Activated T-helper 17 cell treated with anti-CD3 and anti-CD28 coated beads, Interleukin-2, amount 50 U/mL, for 72 hours (primary cell): ENCODE measurements at regions not wholly inside any gene's neighbourhood (a gene's known extent, or its start where the extent isn't known, plus 50 kb on each side); places are given as distances from the start of the nearest gene placed in this dataset.
A peak's percentile ranks its signal among the peaks of the same experiment; 100 is the strongest.

Source experiments
- ATAC-seq: fragments of 150-1000 bp; cut with Tn5 transposase; replicated peaks from 2 replicates; pipeline ENCODE4 v1.10.0; 2021; ENCODE audit warnings: mild to moderate bottlenecking, moderate library complexity
- H3K27ac Mint-ChIP-seq: one replicate; pipeline ENCODE4 v1.8.0; 2022; ENCODE audit warnings: mixed read lengths
- H3K27me3 Mint-ChIP-seq: one replicate; pipeline ENCODE4 v1.8.0; 2022; ENCODE audit warnings: mixed read lengths
- H3K36me3 Mint-ChIP-seq: one replicate; pipeline ENCODE4 v1.8.0; 2022; ENCODE audit warnings: low read depth, mild to moderate bottlenecking, mixed read lengths
- H3K4me1 Mint-ChIP-seq: one replicate; pipeline ENCODE4 v1.8.0; 2022; ENCODE audit warnings: mixed read lengths
- H3K4me3 Mint-ChIP-seq: one replicate; pipeline ENCODE4 v1.8.0; 2022; ENCODE audit warnings: mild to moderate bottlenecking, mixed read lengths
- H3K9me3 Mint-ChIP-seq: one replicate; pipeline ENCODE4 v1.8.0; 2022; ENCODE audit warnings: mixed read lengths

- Mint-ChIP-seq H3K4me3 (peak overlapping the region; percentile 39), H3K27me3 (no peaks in the 10 kb centered on the region), H3K36me3 (peaks cover 7% of the 10 kb centered on the region), H3K27ac (no peak overlapping the region), H3K9me3 (no peaks in the 10 kb centered on the region), H3K4me1 (peaks cover 69% of the 10 kb centered on the region)
- ATAC-seq: no peak
Observed at GRCh38 chr14:71328183-71328582, 420.9 kb downstream of the PCNX1 start.

- Mint-ChIP-seq H3K4me3 (peak overlapping the region; percentile 39), H3K27me3 (no peaks in the 10 kb centered on the region), H3K36me3 (peaks cover 5% of the 10 kb centered on the region), H3K9me3 (no peaks in the 10 kb centered on the region), H3K4me1 (peaks cover 72% of the 10 kb centered on the region), H3K27ac (no peak overlapping the region)
- ATAC-seq: no peak
Observed at GRCh38 chr14:71328954-71329353, 421.7 kb downstream of the PCNX1 start.

GRCh38 chr14:71331403-71331802 lies 424.1 kb downstream of the PCNX1 start:
- Mint-ChIP-seq H3K4me1 (peaks cover 53% of the 10 kb centered on the region), H3K27me3 (no peaks in the 10 kb centered on the region), H3K36me3 (peaks cover 5% of the 10 kb centered on the region), H3K4me3 (peak overlapping the region; percentile 35), H3K27ac (peak overlapping the region; percentile 70), H3K9me3 (no peaks in the 10 kb centered on the region)
- no peak for ATAC-seq

- H3K4me1 Mint-ChIP-seq: peaks cover 53% of the 10 kb centered on the region
Observed at GRCh38 chr14:71332476-71332875, 425.2 kb downstream of the PCNX1 start.

GRCh38 chr14:71333705-71334104 lies 426.4 kb downstream of the PCNX1 start:
- H3K27ac Mint-ChIP-seq: peak overlapping the region; percentile 70
- H3K9me3 Mint-ChIP-seq: no peaks in the 10 kb centered on the region
- ATAC-seq: peak; percentile 94
- peak overlapping the region; percentile 19 for H3K4me3 Mint-ChIP-seq
- H3K36me3 Mint-ChIP-seq: peaks cover 5% of the 10 kb centered on the region
- H3K27me3 Mint-ChIP-seq: no peaks in the 10 kb centered on the region
- H3K4me1 Mint-ChIP-seq: peaks cover 40% of the 10 kb centered on the region

More at GRCh38 chr14:71332476-71332875, 425.2 kb downstream of the PCNX1 start:
- ATAC-seq: peak; percentile 22
- H3K9me3 Mint-ChIP-seq: no peaks in the 10 kb centered on the region
- no peak overlapping the region for H3K4me3 Mint-ChIP-seq
- no peaks in the 10 kb centered on the region for H3K27me3 Mint-ChIP-seq
- H3K36me3 Mint-ChIP-seq: peaks cover 5% of the 10 kb centered on the region
- peak overlapping the region; percentile 70 for H3K27ac Mint-ChIP-seq

- H3K4me1 Mint-ChIP-seq: peaks cover 30% of the 10 kb centered on the region
- ATAC-seq: no peak
- no peaks in the 10 kb centered on the region for H3K9me3 Mint-ChIP-seq
- H3K4me3 Mint-ChIP-seq: no peak overlapping the region
- no peak overlapping the region for H3K27ac Mint-ChIP-seq
- no peaks in the 10 kb centered on the region for H3K27me3 Mint-ChIP-seq
- H3K36me3 Mint-ChIP-seq: no peaks in the 10 kb centered on the region
Observed at GRCh38 chr14:71336489-71337192, 429.4 kb downstream of the PCNX1 start.

- no peak for ATAC-seq
Observed at GRCh38 chr14:71338153-71338552, 430.9 kb downstream of the PCNX1 start.

GRCh38 chr14:71339650-71340415 lies 432.6 kb downstream of the PCNX1 start:
- H3K4me1 Mint-ChIP-seq: peaks cover 13% of the 10 kb centered on the region
- H3K27me3 Mint-ChIP-seq: no peaks in the 10 kb centered on the region
- H3K9me3 Mint-ChIP-seq: no peaks in the 10 kb centered on the region
- ATAC-seq: no peak
- H3K36me3 Mint-ChIP-seq: no peaks in the 10 kb centered on the region
- H3K4me3 Mint-ChIP-seq: no peak overlapping the region
- H3K27ac Mint-ChIP-seq: no peak overlapping the region

More at GRCh38 chr14:71338153-71338552, 430.9 kb downstream of the PCNX1 start:
- no peak overlapping the region for H3K4me3 Mint-ChIP-seq
- H3K36me3 Mint-ChIP-seq: no peaks in the 10 kb centered on the region
- no peaks in the 10 kb centered on the region for H3K9me3 Mint-ChIP-seq
- H3K27ac Mint-ChIP-seq: no peak overlapping the region
- H3K4me1 Mint-ChIP-seq: peaks cover 17% of the 10 kb centered on the region
- H3K27me3 Mint-ChIP-seq: no peaks in the 10 kb centered on the region

GRCh38 chr14:71341156-71341555 lies 433.9 kb downstream of the PCNX1 start:
- no peak overlapping the region for H3K4me3 Mint-ChIP-seq
- H3K9me3 Mint-ChIP-seq: no peaks in the 10 kb centered on the region
- H3K4me1 Mint-ChIP-seq: peaks cover 17% of the 10 kb centered on the region
- no peak overlapping the region for H3K27ac Mint-ChIP-seq
- H3K36me3 Mint-ChIP-seq: no peaks in the 10 kb centered on the region
- H3K27me3 Mint-ChIP-seq: no peaks in the 10 kb centered on the region
- ATAC-seq: no peak

GRCh38 chr14:71343724-71344123 lies 436.5 kb downstream of the PCNX1 start:
- Mint-ChIP-seq H3K27ac (peak overlapping the region; percentile 37), H3K4me1 (peaks cover 23% of the 10 kb centered on the region), H3K9me3 (no peaks in the 10 kb centered on the region), H3K27me3 (no peaks in the 10 kb centered on the region), H3K4me3 (no peak overlapping the region), H3K36me3 (no peaks in the 10 kb centered on the region)
- no peak for ATAC-seq

GRCh38 chr14:71344506-71344905 lies 437.2 kb downstream of the PCNX1 start:
- no peaks in the 10 kb centered on the region for H3K36me3 Mint-ChIP-seq
- no peak overlapping the region for H3K27ac Mint-ChIP-seq
- H3K27me3 Mint-ChIP-seq: no peaks in the 10 kb centered on the region
- peaks cover 27% of the 10 kb centered on the region for H3K4me1 Mint-ChIP-seq
- no peak overlapping the region for H3K4me3 Mint-ChIP-seq
- ATAC-seq: no peak
- H3K9me3 Mint-ChIP-seq: no peaks in the 10 kb centered on the region

GRCh38 chr14:71346685-71347084 lies 439.4 kb downstream of the PCNX1 start:
- peak; percentile 80 for ATAC-seq
- Mint-ChIP-seq H3K4me3 (peak overlapping the region; percentile 3), H3K9me3 (no peaks in the 10 kb centered on the region), H3K4me1 (peaks cover 31% of the 10 kb centered on the region), H3K27ac (no peak overlapping the region), H3K36me3 (no peaks in the 10 kb centered on the region), H3K27me3 (no peaks in the 10 kb centered on the region)

- Mint-ChIP-seq H3K36me3 (peaks cover 4% of the 10 kb centered on the region), H3K4me3 (no peak overlapping the region), H3K27ac (peak overlapping the region; percentile 16), H3K9me3 (no peaks in the 10 kb centered on the region), H3K4me1 (peaks cover 31% of the 10 kb centered on the region), H3K27me3 (no peaks in the 10 kb centered on the region)
- ATAC-seq: no peak
Observed at GRCh38 chr14:71348394-71348793, 441.1 kb downstream of the PCNX1 start.

GRCh38 chr14:71348817-71349216 lies 441.6 kb downstream of the PCNX1 start:
- no peaks in the 10 kb centered on the region for H3K27me3 Mint-ChIP-seq
- no peak for ATAC-seq
- no peaks in the 10 kb centered on the region for H3K9me3 Mint-ChIP-seq
- peaks cover 27% of the 10 kb centered on the region for H3K4me1 Mint-ChIP-seq
- peaks cover 7% of the 10 kb centered on the region for H3K36me3 Mint-ChIP-seq
- peak overlapping the region; percentile 16 for H3K27ac Mint-ChIP-seq
- H3K4me3 Mint-ChIP-seq: no peak overlapping the region

GRCh38 chr14:71354142-71354541 lies 446.9 kb downstream of the PCNX1 start:
- H3K27ac Mint-ChIP-seq: no peak overlapping the region
- no peak overlapping the region for H3K4me3 Mint-ChIP-seq
- peaks cover 17% of the 10 kb centered on the region for H3K36me3 Mint-ChIP-seq

More at GRCh38 chr14:71354142-71354541, 446.9 kb downstream of the PCNX1 start:
- no peaks in the 10 kb centered on the region for H3K27me3 Mint-ChIP-seq
- peaks cover 8% of the 10 kb centered on the region for H3K9me3 Mint-ChIP-seq
- H3K4me1 Mint-ChIP-seq: peaks cover 23% of the 10 kb centered on the region
- no peak for ATAC-seq
